Endometrial microvascular endothelial cells (primary cell): ENCODE measurements at regions not wholly inside any gene's neighbourhood (a gene's known extent, or its start where the extent isn't known, plus 50 kb on each side); places are given as distances from the start of the nearest gene placed in this dataset.

Experiments
- in situ Hi-C: cut with HindIII; loops from 2 replicates; pipeline ENCODE4 v1.10.0; 2017; ENCODE audit warnings: low sequenced_read_pairs, low pct_unique_long_range_greater_than_20kb; ENCODE audit errors: inconsistent ontology term

DNA sequence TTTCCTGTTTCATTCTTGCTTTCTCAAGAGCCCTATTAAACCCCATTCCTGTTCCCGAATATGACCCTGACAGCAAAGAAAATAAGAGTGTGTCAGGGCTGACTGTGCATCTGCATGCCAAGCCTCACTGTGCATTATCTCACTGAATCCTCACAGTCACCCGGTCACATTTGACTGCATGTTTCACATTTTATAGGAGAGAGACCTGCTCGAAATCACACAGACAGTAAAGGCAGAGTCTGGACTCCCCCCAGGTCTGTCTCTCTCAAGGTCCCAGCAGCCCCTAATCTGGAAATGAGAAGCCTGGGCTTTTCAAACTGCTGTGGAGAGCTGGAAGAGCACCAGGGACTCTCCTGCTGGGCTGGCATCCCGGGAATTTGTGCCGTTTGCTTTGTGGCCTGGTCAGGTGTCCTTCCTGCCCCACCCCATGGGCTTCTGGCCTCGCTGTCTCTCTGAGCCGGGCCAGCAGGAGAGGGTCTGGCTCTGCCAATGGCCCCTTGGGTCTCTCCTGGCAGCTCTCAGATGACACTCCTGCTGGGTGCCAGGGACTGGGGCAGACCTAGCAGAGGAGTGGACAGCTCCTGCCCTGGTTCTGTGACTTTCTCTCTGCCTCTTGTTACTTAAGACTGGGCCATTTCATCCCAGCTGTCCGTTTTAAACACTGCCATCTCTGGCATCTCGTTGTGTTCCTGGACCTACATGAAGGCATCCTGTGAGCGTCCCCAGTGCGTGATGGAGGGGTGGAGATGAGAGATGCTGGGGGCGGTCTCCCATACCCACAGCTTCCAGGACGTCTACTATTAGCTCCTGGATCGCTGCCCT lies 173.6 kb downstream of the ARHGAP12 start:
- in situ Hi-C loops, result no loop called here

DNA sequence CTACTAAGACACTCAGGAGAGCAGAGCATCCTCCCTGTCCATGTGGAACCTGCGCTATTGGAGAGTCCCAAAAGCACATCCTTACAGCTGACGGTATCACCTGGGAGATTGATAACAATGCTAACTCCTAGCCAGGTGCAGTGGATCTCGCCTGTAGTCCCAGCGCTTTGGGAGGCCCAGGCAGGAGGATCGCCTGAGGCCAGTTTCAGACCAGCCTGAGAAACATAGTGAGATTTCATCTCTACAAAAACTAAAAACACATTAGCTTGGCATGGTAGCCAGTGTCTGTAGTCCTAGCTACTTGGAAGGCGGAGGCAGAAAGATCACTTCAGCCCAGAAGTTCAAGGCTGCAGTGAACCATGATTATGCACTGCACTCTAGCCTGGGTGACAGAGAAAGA lies 174.9 kb downstream of the ARHGAP12 start:
- in situ Hi-C loops, result no loop called here

DNA sequence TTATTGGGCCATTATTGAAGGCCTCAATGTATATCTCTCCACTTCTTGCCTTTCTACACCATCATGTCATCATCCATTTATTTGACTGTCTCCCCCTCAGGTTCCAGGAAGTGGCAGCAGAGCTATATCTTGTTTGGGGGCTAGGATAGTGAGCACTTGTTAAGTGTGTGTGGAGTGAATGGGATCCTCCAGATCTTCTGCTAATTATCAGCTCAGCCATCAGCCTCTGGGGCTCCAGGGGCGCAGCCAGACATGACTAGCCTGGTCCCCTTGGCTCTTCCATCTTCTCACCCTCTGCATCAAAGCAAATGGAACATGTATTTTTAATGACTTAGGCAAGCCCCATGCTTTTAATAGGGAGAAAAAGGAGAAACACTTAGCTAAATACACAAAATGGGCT lies 176.5 kb downstream of the ARHGAP12 start:
- in situ Hi-C loops, result no loop called here

DNA sequence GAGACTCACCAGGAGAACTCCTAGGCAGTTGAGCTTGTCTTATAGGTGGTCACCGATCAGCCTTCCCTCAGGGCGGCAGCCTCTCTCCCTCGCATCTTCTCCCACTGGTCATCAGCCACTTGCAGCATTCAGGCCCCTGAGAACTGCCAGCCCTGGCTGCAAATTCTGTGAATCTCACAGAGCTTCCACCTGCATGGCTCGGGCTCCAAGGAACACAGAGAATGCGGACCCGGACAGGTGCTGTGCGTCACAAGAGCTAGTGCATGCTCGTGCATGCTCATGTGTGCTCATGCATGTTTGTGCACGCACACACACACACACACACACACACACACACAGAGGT lies 176.9 kb downstream of the ARHGAP12 start:
- in situ Hi-C loops, result no loop called here

DNA sequence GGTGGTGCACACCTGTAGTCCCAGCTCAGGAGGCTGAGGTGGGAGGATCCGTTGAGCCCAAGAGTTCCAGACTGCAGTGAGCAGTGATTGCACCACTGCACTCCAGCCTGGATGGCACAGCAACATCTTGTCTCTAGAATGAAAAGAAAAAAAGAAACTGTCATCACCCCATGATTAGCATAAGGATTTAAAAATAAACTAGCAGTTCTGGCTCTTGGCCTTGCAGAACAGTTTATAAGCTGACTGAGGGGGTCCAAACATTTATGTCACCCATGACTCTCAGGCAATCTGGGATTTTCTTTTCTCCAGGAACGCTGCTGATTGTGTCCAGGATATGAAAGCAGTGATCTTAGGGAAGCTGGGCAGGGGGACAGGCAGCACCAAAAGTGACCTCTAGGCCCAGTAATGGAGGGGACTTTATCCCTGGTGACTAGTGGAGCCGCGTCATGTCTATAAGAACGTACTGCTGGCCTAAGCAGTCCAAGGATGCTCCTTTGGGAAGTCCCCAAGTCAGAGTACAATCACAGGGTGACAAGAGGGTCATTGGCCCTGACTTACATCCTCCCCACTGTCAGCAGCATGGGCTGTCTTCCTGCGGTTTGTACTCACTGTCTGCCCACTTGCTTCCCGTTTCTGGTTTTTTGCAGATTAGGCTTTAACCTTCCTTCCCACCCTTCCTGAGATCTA lies 177.4 kb downstream of the ARHGAP12 start:
- in situ Hi-C loops, result no loop called here

DNA sequence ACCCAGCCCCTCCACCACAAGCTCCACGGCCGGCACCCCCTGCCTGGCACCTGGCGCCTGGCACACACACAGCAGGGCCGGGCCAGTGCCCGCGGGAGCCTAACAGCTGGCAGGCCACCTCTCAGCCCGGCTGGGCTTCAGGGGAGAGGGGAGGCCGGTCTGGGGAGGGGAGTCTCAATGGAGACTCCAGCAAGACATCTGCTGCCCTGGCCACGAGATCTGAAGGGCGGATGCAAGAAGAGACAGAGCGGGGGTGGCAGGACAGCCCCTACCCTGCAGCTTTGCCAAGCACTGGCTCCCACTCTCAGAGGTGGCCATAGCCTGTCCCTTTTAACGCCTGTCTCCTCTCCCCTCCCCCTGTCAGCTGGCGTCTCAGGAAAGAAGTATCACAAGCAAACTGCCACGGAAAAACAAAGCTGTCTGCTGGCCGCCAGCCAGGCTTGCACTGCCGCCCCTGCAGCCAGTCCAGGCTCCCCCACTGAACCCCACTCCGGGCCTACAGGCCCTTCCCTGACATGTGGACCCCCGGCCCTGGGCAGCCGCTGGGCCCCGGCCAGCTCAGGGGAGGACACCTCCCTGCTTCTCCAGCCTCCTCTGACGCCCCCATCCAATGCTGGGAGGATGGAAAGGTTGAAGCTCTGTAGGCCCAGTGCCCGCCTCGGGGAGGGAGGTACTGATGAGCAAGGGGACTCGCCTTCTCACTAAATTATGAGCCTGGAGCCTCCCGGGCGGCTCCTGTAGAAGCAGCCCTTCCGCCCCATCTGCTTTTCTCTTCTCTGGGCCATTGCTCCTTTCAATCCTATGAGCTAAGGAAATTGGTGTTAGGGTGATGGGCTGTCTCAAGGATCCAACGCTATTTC lies 178.4 kb downstream of the ARHGAP12 start:
- in situ Hi-C loops, result no loop called here

DNA sequence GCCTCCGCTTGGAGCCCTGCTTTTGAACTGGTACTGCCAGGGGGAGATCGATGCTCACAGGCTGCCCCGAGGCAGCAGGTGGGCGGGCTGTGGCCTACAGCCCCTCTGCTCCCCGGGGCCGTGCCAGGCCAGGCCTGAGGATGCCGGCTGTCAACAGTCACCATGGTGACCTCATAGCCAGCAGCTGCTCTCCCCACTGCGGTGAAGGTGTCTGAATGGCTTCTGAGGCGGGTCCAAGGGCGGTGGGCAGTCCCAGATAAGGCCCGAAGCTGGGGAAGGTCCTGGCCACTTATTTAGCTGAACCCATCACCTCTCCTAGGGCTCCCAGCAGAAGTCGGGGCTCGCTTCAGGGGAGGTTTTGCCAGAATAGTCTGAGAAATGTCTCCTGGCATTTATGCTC lies 179.3 kb downstream of the ARHGAP12 start:
- in situ Hi-C loops, result no loop called here

DNA sequence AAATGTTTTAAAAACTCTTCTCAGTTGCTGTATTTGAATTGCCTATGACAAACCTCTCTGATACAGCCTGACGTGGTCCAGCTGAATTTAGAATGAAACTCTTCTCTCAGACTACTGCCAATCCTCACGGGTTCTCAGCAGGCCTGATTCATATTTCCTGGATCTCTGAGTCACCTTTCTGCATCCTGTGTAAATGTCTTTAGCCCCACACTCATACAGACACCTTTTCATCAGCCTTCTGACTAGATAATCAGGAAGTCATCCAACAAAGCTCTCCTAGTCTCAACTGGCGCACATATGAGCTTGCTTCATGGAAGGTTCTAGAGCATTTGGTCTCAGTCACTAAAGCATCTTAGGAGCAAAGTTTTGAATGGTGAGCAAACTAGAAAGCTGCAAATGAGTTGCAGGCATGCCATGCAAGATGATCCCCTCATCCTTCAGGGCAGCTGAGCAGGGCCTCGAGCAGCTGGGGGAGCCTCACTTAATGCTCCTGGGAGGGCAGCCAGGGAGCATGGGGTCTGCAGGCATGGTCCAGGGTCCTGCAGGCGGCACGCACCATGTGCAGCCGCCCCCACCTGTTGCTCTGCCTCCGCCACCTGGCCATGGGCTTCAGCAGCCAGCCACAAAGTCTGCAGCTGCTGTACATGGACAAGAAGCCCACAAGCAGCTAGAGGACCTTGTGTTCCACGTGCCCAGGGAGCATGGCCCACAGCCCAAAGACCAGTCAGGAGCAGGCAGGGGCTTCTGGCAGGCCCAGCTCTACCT lies 182.8 kb downstream of the ARHGAP12 start:
- in situ Hi-C loops, result no loop called here

DNA sequence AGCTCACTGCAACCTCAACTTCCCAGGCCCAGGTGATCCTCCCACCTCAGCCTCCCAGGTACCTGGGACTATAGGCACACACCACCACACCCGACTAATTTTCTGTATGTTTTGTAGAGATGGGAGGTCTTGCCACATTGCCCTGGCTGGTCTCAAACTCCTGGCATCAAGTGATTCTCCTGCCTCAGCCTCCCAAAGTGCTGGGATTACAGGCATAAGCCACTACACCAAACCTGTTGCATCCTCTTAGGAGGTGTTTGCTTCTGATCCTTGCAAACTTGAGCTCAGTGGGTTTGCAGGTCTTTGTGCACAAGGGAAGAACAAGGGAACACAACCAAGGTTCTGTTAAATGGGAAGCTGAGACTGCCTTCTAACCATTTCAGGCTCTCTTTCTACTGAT lies 184.6 kb downstream of the ARHGAP12 start:
- in situ Hi-C loops, result no loop called here

DNA sequence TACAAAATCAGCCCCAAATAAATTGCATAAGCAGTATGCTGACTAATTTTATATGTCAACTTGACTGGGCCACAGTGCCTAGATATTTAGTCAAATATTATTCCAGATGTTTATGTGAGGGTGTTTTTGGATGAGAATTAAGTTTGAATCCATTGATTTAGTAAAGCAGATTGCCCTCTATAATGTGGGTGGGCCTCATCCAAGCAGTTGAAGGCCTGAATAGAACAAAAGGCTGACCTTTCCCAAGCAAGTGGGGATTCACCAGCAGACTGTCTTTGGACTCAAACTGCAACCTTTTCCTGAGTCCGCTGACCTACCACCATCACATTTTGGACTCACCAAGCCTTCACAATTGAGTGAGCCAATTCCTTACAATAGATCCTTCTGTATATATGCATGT lies 186.4 kb downstream of the ARHGAP12 start:
- in situ Hi-C loops, result no loop called here

DNA sequence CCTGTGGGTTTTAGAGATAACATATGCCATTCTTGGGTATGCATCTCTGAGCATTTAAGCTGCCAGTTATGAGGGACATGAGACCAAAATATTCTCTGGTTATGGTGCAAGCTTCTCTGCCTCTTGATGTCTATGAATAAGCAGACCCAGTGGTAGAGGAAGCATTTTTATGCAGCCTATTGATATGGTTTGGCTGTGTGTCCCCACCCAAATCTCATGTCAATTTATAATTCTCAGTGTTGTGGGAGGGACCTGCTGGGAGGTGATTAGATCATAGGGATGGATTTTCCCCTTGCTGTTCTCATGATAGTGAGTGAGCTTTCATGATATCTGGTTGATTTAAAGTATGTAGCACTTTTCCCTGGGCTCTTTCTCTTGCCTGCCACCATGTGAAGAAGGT lies 187.2 kb downstream of the ARHGAP12 start:
- in situ Hi-C loops, result no loop called here

DNA sequence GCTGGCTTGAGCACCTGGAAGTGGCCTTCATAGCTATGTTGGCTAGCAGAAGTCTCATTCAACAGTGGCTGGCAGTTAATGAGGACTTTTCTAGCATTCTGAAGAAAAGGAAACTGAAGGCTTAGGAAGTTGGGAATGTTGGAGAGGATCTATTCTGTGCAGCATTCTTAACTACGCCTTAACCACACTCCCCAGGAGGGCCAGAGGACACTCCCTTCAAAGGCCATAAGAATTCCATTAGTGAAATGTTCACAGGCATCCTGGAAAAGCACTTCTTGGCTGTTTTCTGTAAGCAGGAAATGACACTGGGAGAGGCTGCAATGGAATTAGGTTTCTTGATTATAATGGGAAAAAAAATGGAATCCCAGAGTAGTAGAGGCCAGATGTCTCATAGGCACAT lies 188.9 kb downstream of the ARHGAP12 start:
- in situ Hi-C loops, result no loop called here

DNA sequence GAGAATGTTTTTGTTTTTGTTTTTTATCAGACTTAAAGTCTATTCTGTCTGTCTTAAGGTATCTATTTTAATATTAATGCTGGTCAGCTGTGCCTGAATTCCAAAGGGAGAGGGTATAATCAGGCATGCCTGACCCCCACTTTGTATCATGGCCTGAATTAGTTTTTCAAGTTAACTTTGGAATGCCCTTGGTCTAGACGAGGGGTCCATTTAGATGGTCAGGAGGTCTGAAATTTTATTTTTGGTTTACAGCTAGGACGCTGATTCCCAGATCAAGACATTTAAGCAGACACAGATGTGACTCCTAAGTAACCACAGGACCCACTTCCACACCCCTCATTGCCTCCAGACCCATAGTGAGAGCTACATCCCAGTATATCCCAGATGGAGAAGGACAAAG lies 189.5 kb downstream of the ARHGAP12 start:
- in situ Hi-C loops, result no loop called here

DNA sequence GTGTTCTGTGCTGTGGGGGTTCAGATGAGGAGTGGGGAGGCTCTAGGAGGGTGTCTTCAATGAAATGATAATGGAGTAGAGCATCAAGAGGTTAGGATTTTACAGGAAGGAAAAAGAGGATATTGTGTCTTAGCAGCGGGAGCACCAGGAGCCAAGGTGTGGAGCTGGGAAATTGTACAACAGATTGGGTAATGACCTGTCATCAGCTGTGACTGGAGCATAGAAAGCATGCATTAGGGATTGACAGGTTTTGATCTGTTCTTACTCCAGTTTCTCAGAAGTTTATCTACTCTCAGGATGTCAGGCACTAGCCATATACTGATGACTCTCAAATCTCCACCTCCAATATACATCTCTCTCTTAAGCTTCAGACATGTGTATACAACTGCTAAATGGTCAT lies 196.9 kb downstream of the ARHGAP12 start:
- in situ Hi-C loops, result no loop called here

DNA sequence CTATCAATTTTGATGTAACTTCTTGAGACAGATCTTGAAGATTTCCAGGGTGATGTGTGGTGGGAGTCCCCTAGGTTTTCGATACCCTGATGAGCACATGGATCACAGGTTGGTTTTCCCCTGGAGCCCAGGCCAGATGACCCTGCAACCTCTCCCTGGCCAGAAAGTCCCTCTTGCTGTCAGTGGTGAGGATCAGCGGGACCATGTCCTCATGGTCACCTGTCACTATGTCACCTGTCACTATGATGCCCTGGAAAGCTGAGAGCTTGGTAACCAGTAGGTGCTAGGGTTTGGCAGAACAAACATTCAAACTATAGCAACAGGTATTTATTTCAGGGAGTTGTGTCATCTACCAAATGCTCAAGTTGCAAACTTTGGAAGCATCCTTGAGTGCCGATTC lies 197.9 kb downstream of the ARHGAP12 start:
- in situ Hi-C loops, result no loop called here

DNA sequence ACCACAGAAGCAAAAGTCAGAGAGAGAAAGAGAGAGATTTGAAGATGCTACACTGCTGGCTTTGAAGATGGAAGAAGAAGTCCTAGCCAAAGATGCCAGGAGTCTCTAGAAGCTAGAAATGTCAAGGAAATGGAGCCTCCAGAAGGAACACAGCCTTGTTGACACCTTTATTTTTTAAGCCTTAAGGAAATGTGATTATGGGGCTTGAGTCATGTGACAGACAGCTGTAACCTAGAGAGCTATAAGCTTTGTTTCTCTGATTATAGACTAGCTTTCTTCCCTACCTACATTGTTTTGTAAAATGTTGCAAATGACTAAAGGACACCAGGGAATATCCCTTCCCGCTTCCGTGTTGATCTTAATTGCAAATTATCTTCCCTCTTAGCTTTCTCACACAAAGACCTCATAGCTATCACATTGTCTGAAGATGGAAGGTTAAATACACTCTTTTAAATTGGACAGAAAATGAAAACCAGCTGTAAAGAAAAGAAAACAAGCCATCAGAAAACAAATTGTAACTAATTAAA lies 199.9 kb downstream of the ARHGAP12 start:
- in situ Hi-C loops, result no loop called here

DNA sequence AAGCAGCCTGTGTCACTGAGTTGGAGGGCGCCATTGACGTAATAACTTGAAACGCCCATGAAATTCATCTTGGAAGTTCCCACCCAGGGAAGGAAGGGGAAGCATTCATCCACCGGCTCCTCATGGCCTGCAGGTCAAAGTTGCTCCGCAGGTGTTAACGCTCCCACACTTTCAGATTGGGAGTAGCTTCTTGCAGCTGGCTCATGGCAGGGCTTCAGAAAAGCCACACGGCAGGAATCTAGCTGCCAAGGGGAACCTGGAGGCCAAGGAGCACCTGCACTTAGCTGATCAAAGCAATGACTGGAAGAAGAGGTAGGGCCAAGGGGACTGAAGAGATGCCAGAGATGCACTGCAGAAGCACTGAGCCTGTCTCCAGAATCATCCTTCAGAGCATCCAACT lies 203.2 kb downstream of the ARHGAP12 start:
- in situ Hi-C loops, result no loop called here

DNA sequence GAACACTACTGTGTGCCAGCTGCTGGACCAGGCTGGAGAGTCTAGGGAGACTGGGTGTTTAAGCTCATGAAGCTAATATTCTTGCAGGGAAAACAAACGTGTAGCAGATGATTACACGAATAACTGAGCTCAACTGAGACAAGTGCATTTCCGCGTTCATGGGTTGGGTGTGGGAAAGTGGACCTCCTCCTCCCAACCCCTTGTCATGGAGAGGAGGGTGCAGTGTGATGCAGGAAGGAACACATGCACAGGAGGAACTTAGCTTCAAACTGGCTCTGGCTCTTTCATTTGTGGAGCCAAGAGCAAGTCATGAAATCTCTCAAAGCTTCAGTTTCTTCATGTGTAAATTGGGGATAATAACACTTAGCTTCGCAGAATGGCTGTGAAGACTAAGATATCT lies 204.3 kb downstream of the ARHGAP12 start:
- in situ Hi-C loops, result no loop called here
